Stimulated activated CD4-positive, alpha-beta T cell treated with anti-CD3 and anti-CD28 coated beads, Interleukin-4, amount 100 ng/mL, for 48 hours (primary cell): ENCODE measurements at regions not wholly inside any gene's neighbourhood (a gene's known extent, or its start where the extent isn't known, plus 50 kb on each side); places are given as distances from the start of the nearest gene placed in this dataset.

ENCODE experiments used
- DNase-seq, 2 donors: peaks; one replicate each; pipeline ENCODE4 v3.0.0-alpha.2; 2020; ENCODE audit warnings: low read depth in 2 of 2

- DNase-seq: no peak
Observed at GRCh38 chr2:128449226-128450061, 130.8 kb upstream of the HS6ST1 start.

DNA sequence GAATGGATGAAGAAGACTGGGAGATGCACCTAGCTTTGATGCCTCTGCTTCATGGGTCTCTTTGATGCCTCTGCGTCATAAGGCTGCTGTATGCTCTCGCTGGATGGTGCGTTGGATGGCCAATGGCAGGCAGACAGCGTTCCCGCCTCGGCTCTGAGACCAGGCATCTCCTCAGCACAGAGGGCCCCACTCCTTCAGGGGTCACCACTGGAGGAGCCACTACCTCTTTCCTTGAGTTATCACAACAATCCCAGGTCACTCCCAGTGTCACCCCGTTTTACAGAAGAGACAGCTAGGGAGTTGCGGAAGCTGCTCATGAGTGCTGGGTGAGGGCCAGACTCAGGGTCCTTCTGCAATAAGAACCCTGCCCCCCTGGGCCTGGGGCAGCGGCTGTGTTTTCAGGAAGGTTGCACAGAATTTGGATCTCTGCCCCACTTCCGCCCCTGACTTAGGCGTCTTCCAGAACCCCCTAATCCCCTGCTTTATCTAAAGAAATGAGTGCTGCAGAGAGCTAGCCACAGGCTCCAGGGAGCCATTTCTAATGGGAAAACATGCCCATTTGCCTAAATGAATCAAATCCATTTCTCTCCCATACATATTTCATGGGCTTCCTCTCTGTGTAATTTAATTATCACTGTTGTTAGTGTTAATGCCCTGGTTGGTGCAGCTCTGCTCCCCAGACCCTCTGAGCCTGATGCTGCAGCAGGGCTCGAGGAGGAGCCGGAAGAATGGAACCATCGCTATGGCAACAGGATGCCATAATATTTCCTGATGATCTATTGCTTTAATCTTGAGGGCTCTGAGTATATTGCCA lies 131.8 kb upstream of the HS6ST1 start:
- no peak for DNase-seq

- DNase-seq: no peak
Observed at GRCh38 chr2:128451084-128452023, 132.7 kb upstream of the HS6ST1 start.

- no peak for DNase-seq
Observed at GRCh38 chr2:128452024-128452411, 133.3 kb upstream of the HS6ST1 start.

DNA sequence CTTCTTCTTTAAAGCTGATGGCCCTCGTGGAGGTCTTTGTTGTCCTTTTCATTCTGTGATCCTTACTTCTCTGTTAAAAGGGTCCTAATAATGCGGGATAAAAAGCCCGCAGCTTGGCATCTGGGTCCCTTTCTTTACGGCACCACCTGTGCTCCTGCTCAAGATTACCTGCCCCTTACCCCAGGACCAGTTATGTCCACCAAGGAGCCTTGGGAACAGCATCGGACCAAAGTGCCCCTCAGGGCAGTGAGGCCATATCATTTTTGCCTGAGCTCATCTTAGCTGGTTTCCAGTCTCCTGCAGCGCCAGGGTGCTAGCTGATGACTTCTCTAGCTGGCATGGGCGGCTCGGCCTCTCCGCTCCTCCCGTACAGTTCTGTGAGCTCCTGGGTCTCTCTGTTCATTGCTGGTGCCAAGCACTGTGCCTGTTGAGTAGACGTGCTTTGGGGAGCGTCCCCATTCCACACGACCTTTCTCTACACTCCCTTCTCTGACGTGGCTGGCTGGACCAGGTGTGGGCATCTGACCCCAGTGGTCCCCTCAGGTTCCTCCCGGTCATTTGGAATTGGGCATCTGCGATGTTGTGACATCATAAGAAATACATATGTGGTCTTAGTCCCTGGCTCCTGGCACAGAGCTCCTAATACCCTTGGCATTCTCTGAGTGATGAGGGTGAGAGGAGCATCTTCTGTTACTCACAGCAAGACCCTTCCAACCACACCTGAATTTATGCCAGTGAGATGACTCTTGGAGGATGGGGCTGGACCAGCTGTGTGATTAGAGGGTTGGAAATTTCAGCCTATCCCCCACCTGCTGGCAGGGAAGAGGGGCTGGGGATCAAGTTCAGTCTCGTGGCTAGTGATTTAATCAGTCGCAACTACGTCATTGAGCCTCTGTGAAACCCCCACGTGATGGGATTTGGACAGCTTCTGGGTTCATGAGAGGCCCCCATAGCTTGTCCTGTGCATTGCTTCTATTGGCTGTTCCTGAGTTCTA lies 134.2 kb upstream of the HS6ST1 start:
- no peak for DNase-seq

- DNase-seq: no peak
Observed at GRCh38 chr2:128454980-128455720, 136.5 kb upstream of the HS6ST1 start.

- DNase-seq: no peak
Observed at GRCh38 chr2:128455721-128456050, 137.0 kb upstream of the HS6ST1 start.

DNA sequence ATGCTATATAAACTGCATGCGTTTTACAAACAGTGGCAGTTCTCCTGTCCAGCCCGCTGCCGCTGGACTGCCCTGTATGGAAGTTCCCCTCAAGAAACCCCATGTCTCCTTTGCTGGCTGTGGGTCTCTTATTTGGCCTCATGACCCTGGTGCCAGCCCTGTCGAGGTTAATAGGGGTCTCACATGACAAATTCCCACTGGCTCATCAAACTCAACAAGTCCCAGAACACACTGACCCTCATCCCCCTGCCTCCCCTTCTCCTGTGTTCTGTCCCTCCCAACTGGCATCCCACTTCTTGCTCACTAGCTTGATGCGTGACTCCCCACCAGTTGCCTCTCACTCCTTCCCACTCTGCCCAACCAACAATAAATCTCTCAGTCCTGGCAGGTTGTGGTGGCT lies 137.6 kb upstream of the HS6ST1 start:
- DNase-seq: no peak

DNA sequence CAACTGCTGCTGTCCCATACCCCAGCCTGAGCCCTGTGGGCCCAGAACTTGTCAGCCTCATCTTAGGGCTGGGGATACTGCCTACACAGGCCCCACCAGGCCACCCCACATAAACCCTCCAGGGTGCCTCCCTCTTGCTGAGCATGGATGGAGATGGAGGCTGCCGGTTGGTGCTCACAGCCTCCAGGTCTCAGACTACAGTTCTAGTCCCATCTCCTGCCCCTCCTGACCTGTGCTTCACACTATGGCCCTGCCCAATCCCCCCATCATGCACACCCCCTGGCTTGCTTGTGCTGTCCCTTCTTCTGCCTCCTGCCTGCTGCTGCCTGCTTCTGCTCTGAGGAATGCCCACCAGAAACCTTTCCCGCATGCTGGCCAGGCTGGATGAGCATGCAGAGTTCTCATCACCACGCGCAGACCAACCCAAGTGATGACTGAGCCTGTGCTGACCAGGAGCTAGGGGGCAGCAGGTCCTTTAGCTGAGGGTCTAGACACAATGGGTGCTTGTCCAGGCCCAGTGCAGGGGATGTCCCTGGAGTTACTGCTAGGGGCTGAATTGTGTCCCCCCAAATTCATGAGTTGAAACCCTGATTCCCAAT lies 138.4 kb upstream of the HS6ST1 start:
- no peak for DNase-seq

DNA sequence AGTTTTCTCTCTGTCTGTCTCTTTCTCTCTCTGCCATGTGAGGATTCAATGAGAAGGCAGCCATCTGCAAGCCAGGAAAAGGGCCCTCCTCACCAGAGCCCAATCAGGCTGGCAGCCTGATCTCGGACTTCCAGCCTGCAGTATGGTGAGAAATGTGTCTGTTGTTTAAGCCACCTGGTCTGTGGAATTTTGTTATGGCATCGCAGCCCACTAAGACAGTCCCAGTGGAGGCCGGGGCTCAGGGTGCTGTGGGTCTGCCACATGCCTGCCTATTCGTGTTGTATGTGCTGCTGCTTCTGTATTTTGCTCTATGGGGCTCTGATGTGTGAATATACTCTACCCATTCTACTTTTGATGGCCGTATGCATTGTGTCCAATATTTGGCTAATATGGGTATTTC lies 139.0 kb upstream of the HS6ST1 start:
- DNase-seq: no peak

DNA sequence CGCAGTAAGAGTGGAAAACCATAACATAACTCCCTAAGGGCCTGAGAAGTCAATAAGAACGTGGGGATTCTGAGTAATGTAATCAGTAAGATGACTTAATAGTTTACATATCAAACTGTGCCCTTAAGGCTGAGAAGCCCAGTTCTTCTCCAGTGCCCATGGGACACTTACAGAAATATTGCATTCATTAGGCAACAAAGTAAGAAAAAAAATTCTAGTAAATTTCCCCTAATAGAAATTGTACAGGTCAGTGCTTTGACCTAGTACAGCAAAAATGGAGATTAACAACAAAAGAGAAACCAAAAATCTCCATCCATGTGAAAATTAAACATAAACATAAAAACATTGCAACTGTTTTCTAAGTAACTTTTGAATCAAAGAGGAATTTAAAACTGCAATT lies 139.8 kb upstream of the HS6ST1 start:
- no peak for DNase-seq

DNA sequence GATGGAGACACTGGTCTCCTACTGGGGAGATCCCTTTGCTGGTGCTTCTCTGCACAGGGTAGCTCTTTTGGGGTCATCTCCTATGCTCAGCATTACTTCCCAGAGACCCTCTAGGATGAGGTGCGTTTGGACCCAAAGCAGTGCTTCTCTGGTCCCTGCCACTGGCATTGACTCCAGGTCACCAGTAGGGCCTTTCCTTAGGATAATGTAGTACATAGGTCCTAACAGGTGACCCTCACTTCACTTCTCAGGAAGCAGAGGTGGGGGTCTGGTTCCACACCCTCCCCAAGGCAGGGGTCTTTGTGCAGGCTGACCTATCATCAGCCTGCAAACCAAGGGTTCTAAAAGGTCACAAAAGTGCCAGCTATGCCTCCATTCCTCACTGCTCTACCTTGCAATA lies 145.8 kb upstream of the HS6ST1 start:
- DNase-seq: no peak

- DNase-seq: no peak
Observed at GRCh38 chr2:128465246-128466170, 146.8 kb upstream of the HS6ST1 start.

GRCh38 chr2:128466376-128466775 lies 147.7 kb upstream of the HS6ST1 start:
- no peak for DNase-seq

- no peak for DNase-seq
Observed at GRCh38 chr2:128466776-128467175, 148.1 kb upstream of the HS6ST1 start.

GRCh38 chr2:128467321-128467969 lies 148.8 kb upstream of the HS6ST1 start:
- DNase-seq: no peak

- no peak for DNase-seq
Observed at GRCh38 chr2:128468186-128468920, 149.7 kb upstream of the HS6ST1 start.
